Common myeloid progenitor, CD34-positive (primary cell): ENCODE measurements at regions not wholly inside any gene's neighbourhood (a gene's known extent, or its start where the extent isn't known, plus 50 kb on each side); places are given as distances from the start of the nearest gene placed in this dataset.

Experiments
- CTCF ChIA-PET: fragments of 350-600 bp; sonication (Branson Sonifier 250); formaldehyde crosslinking; loops from one replicate; lab custom pipeline; 2021; ENCODE audit warnings: antibody characterized with exemption; lab: Charles Lee
- POLR2A ChIA-PET: fragments of 350-600 bp; sonication (Branson Sonifier 250); formaldehyde crosslinking; loops from one replicate; lab custom pipeline; 2021; ENCODE audit warnings: antibody characterized with exemption; lab: Charles Lee
- DNase-seq, 3 donors: peaks; one replicate each; pipeline versions ENCODE4 v3.0.0 to v3.0.0-alpha.2; 2013
- H3K27ac ChIP-seq, 2 experiments: 1 replicate in 1 of 2; 2 replicates in 1 of 2; pipeline ENCODE4 v1.7.0; 2013; ENCODE audit warnings: inconsistent platforms in 2 of 2, low read length in 2 of 2, mild to moderate bottlenecking in 2 of 2, low read depth in 1 of 2, moderate library complexity in 1 of 2; ENCODE audit not compliant: severe bottlenecking in 2 of 2, insufficient read depth in 1 of 2, poor library complexity in 1 of 2
- H3K27me3 ChIP-seq, 5 experiments: replicated peaks in 2 of 5; 1 replicate in 3 of 5; 2 replicates in 2 of 5; pipeline versions ENCODE4 v1.6.1 to v1.7.0; 2013; ENCODE audit warnings: low read length in 4 of 5, mild to moderate bottlenecking in 2 of 5, moderate library complexity in 2 of 5, inconsistent platforms in 1 of 5; ENCODE audit not compliant: insufficient read depth in 5 of 5, control insufficient read depth in 4 of 5
- H3K36me3 ChIP-seq, 4 experiments: 1 replicate in 2 of 4; 2 replicates in 2 of 4; pipeline versions ENCODE4 v1.6.1 to v1.7.0; 2013; ENCODE audit warnings: low read length in 3 of 4, control low read depth in 1 of 4, mild to moderate bottlenecking in 1 of 4; ENCODE audit not compliant: control insufficient read depth in 4 of 4, insufficient read depth in 4 of 4
- H3K4me1 ChIP-seq, 4 experiments: 1 replicate in 3 of 4; 2 replicates in 1 of 4; pipeline versions ENCODE4 v1.6.1 to v1.7.1; 2013; ENCODE audit warnings: low read length in 3 of 4, mild to moderate bottlenecking in 3 of 4, control low read depth in 1 of 4, inconsistent platforms in 1 of 4, moderate library complexity in 1 of 4; ENCODE audit not compliant: control insufficient read depth in 4 of 4, insufficient read depth in 4 of 4; ENCODE audit errors: control extremely low read depth in 1 of 4
- H3K4me3 ChIP-seq, 7 experiments: 1 replicate in 4 of 7; 2 replicates in 3 of 7; pipeline versions ENCODE4 v1.5.1 to v1.7.0; 2013; ENCODE audit warnings: mild to moderate bottlenecking in 7 of 7, low read length in 6 of 7, moderate library complexity in 6 of 7, inconsistent platforms in 2 of 7, low read depth in 2 of 7, control low read depth in 1 of 7; ENCODE audit not compliant: insufficient read depth in 4 of 7, control insufficient read depth in 1 of 7; ENCODE audit errors: extremely low read depth in 1 of 7
- H3K9me3 ChIP-seq, 5 experiments: 1 replicate in 4 of 5; 2 replicates in 1 of 5; pipeline versions ENCODE4 v1.6.1 to v1.7.1; 2013; ENCODE audit warnings: low read length in 4 of 5, mild to moderate bottlenecking in 2 of 5, inconsistent platforms in 1 of 5, low read depth in 1 of 5, moderate library complexity in 1 of 5; ENCODE audit not compliant: control insufficient read depth in 4 of 5, insufficient read depth in 2 of 5; ENCODE audit errors: control extremely low read depth in 1 of 5
- WGBS: methylation state at CpG from one replicate; pipeline ENCODE4 v1.1.5; 2013; ENCODE audit not compliant: insufficient coverage; 5-methylcytosine and 5-hydroxymethylcytosine counted together

GRCh38 chr2:120611016-120611415, 124.7 kb upstream of the GLI2 start:
- Histone ChIP-seq H3K27me3 (peaks cover 0 to 17% (median 0%) of the 10 kb centered on the region in 5 experiments), H3K27ac (no peak overlapping the region), H3K36me3 (no peaks in the 10 kb centered on the region), H3K9me3 (no peaks in the 10 kb centered on the region), H3K4me3 (no peak overlapping the region), H3K4me1 (peaks cover 0 to 4% (median 3%) of the 10 kb centered on the region in 4 experiments)
- ChIA-PET POLR2A (no interaction called here), CTCF (interaction anchor here (1.1 to 1.4 kb wide), 4 partner anchors 9 to 73 kb away, joined by 3 to 4 read pairs (median 3); no protein-coding TSS in a partner anchor)
- DNase-seq: no peak
- 71% methylated on average over 6 of the region's 6 CpGs for WGBS

- POLR2A ChIA-PET: no interaction called here
- 87% methylated on average over 11 of the region's 13 CpGs for WGBS
- no peaks in the 10 kb centered on the region for H3K9me3 ChIP-seq
- CTCF ChIA-PET: interaction anchor here (1.1 to 1.4 kb wide), 3 partner anchors 8 to 72 kb away, joined by 3 to 4 read pairs (median 3); no protein-coding TSS in a partner anchor
- no peaks in the 10 kb centered on the region for H3K4me1 ChIP-seq
- H3K4me3 ChIP-seq: no peak overlapping the region
- H3K27me3 ChIP-seq: peaks cover 0 to 14% (median under 1%) of the 10 kb centered on the region in 5 experiments
- DNase-seq: no peak
- H3K27ac ChIP-seq: no peak overlapping the region
- H3K36me3 ChIP-seq: no peaks in the 10 kb centered on the region
These were observed 123.7 kb upstream of the GLI2 start for GRCh38 chr2:120611961-120612360.

- POLR2A ChIA-PET: no interaction called here
- peaks cover 0 to 11% (median 2%) of the 10 kb centered on the region in 5 experiments for H3K27me3 ChIP-seq
- H3K27ac ChIP-seq: no peak overlapping the region
- no peaks in the 10 kb centered on the region for H3K9me3 ChIP-seq
- no peaks in the 10 kb centered on the region for H3K4me1 ChIP-seq
- no peak overlapping the region for H3K4me3 ChIP-seq
- 95% methylated on average over 6 of the region's 7 CpGs for WGBS
- no peaks in the 10 kb centered on the region for H3K36me3 ChIP-seq
- CTCF ChIA-PET: no interaction called here
- no peak for DNase-seq
These were observed 123.2 kb upstream of the GLI2 start for GRCh38 chr2:120612471-120612870.

GRCh38 chr2:120612931-120613330, 122.7 kb upstream of the GLI2 start:
- H3K27me3 ChIP-seq: peaks cover 0 to 11% (median 2%) of the 10 kb centered on the region in 5 experiments
- no peak for DNase-seq
- CTCF ChIA-PET: interaction anchor here (1.0 kb wide), 1 partner anchor 10 kb away, joined by 3 read pairs; no protein-coding TSS in a partner anchor
- POLR2A ChIA-PET: no interaction called here
- H3K27ac ChIP-seq: no peak overlapping the region
- H3K4me1 ChIP-seq: no peaks in the 10 kb centered on the region
- no peaks in the 10 kb centered on the region for H3K36me3 ChIP-seq
- no peaks in the 10 kb centered on the region for H3K9me3 ChIP-seq
- no peak overlapping the region for H3K4me3 ChIP-seq
- WGBS: 92% methylated on average over 7 of the region's 7 CpGs

- Histone ChIP-seq H3K36me3 (no peaks in the 10 kb centered on the region), H3K4me3 (no peak overlapping the region), H3K27ac (no peak overlapping the region), H3K27me3 (peaks cover 0 to 11% (median 2%) of the 10 kb centered on the region in 5 experiments), H3K4me1 (no peaks in the 10 kb centered on the region), H3K9me3 (no peaks in the 10 kb centered on the region)
- WGBS: 96% methylated on average over 24 of the region's 29 CpGs
- POLR2A ChIA-PET: no interaction called here
- CTCF ChIA-PET: interaction anchor here (1.0 kb wide), 1 partner anchor 11 kb away, joined by 3 read pairs; no protein-coding TSS in a partner anchor
- DNase-seq: no peak
These were observed 121.7 kb upstream of the GLI2 start for GRCh38 chr2:120613742-120614571.

GRCh38 chr2:120614901-120615300, 120.8 kb upstream of the GLI2 start:
- CTCF ChIA-PET: no interaction called here

GRCh38 chr2:120616261-120616660, 119.4 kb upstream of the GLI2 start:
- WGBS: 100% methylated on average over 2 of the region's 3 CpGs
- Histone ChIP-seq H3K36me3 (no peaks in the 10 kb centered on the region), H3K4me3 (no peak overlapping the region), H3K4me1 (no peaks in the 10 kb centered on the region), H3K9me3 (no peaks in the 10 kb centered on the region), H3K27me3 (peaks cover 0 to 11% (median 2%) of the 10 kb centered on the region in 5 experiments), H3K27ac (no peak overlapping the region)
- ChIA-PET POLR2A (no interaction called here), CTCF (no interaction called here)
- no peak for DNase-seq

More at GRCh38 chr2:120614901-120615300, 120.8 kb upstream of the GLI2 start:
- Histone ChIP-seq H3K27ac (no peak overlapping the region), H3K9me3 (no peaks in the 10 kb centered on the region), H3K27me3 (peaks cover 0 to 11% (median 2%) of the 10 kb centered on the region in 5 experiments), H3K4me1 (no peaks in the 10 kb centered on the region), H3K36me3 (no peaks in the 10 kb centered on the region), H3K4me3 (no peak overlapping the region)
- WGBS: 96% methylated on average over 11 of the region's 13 CpGs
- POLR2A ChIA-PET: no interaction called here
- DNase-seq: no peak
